Stomach (tissue), 4 donors: ENCODE measurements at regions not wholly inside any gene's neighbourhood (a gene's known extent, or its start where the extent isn't known, plus 50 kb on each side); places are given as distances from the start of the nearest gene placed in this dataset.

Source experiments
- EP300 ChIP-seq: sonication (generic); formaldehyde crosslinking; IDR thresholded peaks from one replicate; pipeline ENCODE4 v1.6.1; 2017; ENCODE audit warnings: antibody characterized with exemption
- TF ChIP-seq, protein P1 (sequence below), 7 experiments: fragments of 450-650 bp in 4 of 7; fragments of 200-600 bp in 3 of 7; sonication (generic) in 3 of 7; IDR thresholded peaks; one replicate each; pipeline ENCODE4 v1.5.1; 2016 to 2019; ENCODE audit warnings: antibody characterized with exemption in 7 of 7, control low read depth in 2 of 7, mild to moderate bottlenecking in 1 of 7

DNA sequence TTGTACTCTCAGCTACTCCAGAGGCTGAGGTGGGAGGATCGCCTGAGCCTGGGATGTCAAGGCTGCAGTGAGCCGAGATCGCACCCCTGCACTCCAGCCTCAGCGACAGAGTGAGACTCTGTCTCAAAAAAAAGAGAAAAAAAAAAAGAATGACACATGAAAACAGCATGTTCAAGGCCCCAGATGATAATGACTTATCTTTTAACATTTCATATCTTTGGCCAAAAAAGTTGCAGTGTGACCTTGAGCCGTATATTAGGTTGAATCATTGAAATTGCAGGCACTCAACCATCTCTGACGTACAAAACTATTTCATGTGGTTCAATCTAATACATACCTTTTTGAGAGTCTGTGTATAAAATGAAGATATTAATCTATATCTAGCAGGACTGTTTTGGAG lies 79.1 kb upstream of the CPEB4 start:
- TF ChIP-seq, protein P1, sequence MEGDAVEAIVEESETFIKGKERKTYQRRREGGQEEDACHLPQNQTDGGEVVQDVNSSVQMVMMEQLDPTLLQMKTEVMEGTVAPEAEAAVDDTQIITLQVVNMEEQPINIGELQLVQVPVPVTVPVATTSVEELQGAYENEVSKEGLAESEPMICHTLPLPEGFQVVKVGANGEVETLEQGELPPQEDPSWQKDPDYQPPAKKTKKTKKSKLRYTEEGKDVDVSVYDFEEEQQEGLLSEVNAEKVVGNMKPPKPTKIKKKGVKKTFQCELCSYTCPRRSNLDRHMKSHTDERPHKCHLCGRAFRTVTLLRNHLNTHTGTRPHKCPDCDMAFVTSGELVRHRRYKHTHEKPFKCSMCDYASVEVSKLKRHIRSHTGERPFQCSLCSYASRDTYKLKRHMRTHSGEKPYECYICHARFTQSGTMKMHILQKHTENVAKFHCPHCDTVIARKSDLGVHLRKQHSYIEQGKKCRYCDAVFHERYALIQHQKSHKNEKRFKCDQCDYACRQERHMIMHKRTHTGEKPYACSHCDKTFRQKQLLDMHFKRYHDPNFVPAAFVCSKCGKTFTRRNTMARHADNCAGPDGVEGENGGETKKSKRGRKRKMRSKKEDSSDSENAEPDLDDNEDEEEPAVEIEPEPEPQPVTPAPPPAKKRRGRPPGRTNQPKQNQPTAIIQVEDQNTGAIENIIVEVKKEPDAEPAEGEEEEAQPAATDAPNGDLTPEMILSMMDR (IDR thresholded peaks at IDR 0.05), result no peak
- no peak for TF ChIP-seq EP300
